ENCODE measurements at regions not wholly inside any gene's neighbourhood (a gene's known extent, or its start where the extent isn't known, plus 50 kb on each side); places are given as distances from the start of the nearest gene placed in this dataset.

- no peak overlapping the region for H3K4me3 ChIP-seq (ENCODE audit: low read depth, low read length)
- TF ChIP-seq CTCF (IDR thresholded peaks at IDR 0.05; ENCODE audit: low read depth, low read length), result no peak
Measured at GRCh38 chr11:62048100-62048499, 75.7 kb upstream of the INCENP start.

GRCh38 chr11:62046568-62047100 lies 77.2 kb upstream of the INCENP start:
- no peak overlapping the region for H3K4me3 ChIP-seq (ENCODE audit: low read depth, low read length)
- no peak for TF ChIP-seq CTCF (IDR thresholded peaks at IDR 0.05; ENCODE audit: low read depth, low read length)

GRCh38 chr11:62044639-62045121 lies 77.2 kb upstream of the FTH1 start:
- no peak for TF ChIP-seq CTCF (IDR thresholded peaks at IDR 0.05; ENCODE audit: low read depth, low read length)
- H3K4me3 ChIP-seq (ENCODE audit: low read depth, low read length), result no peak overlapping the region

- no peak for TF ChIP-seq CTCF (IDR thresholded peaks at IDR 0.05; ENCODE audit: low read depth, low read length)
- no peak overlapping the region for H3K4me3 ChIP-seq (ENCODE audit: low read depth, low read length)
Measured at GRCh38 chr11:62035293-62035692, 67.9 kb upstream of the FTH1 start.

- H3K4me3 ChIP-seq (ENCODE audit: low read depth, low read length), result no peak overlapping the region
- no peak for TF ChIP-seq CTCF (IDR thresholded peaks at IDR 0.05; ENCODE audit: low read depth, low read length)
Measured at GRCh38 chr11:62034036-62034338, 66.6 kb upstream of the FTH1 start.

- TF ChIP-seq CTCF (IDR thresholded peaks at IDR 0.05; ENCODE audit: low read depth, low read length), result no peak
- H3K4me3 ChIP-seq (ENCODE audit: low read depth, low read length), result no peak overlapping the region
Measured at GRCh38 chr11:62033191-62034035, 66.0 kb upstream of the FTH1 start.

- no peak overlapping the region for H3K4me3 ChIP-seq (ENCODE audit: low read depth, low read length)
- TF ChIP-seq CTCF (IDR thresholded peaks at IDR 0.05; ENCODE audit: low read depth, low read length), result no peak
Measured at GRCh38 chr11:62030071-62030684, 62.7 kb upstream of the FTH1 start.

Measured in WI38 (cell line).